ENCODE measurements at regions not wholly inside any gene's neighbourhood (a gene's known extent, or its start where the extent isn't known, plus 50 kb on each side); places are given as distances from the start of the nearest gene placed in this dataset.
"Not testable (repeated sequence)": the region's sequence is repeated elsewhere in the genome, so short reads cannot be mapped to it uniquely, and the experiment has no call there.

DNA sequence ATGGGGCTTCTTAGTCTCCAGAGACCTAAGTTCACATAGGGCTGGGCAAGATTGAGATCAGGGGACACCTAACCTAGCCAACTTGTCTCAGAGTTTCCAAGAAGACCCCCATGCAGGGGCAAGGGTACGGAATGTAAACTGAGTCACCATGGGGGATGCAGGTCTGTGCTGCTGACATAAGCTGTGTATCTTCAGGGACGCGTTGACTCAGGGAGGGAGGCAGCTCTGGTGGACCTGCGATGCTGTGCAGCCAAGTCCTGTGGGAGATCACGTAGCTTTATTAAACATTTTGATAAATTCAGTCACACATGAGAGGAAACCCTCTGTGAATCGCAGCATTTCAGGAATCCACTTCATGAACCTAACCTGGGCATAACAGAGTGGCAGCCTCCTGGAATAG lies 216.0 kb downstream of the ANKRD30B start:
- no peak overlapping the region for H3K4me3 Mint-ChIP-seq (ENCODE audit: unreplicated experiment)
- H3K4me1 Mint-ChIP-seq (ENCODE audit: unreplicated experiment): no peaks in the 10 kb centered on the region
- no peaks in the 10 kb centered on the region for H3K27me3 Mint-ChIP-seq (ENCODE audit: unreplicated experiment)
- TF ChIP-seq, protein P1, sequence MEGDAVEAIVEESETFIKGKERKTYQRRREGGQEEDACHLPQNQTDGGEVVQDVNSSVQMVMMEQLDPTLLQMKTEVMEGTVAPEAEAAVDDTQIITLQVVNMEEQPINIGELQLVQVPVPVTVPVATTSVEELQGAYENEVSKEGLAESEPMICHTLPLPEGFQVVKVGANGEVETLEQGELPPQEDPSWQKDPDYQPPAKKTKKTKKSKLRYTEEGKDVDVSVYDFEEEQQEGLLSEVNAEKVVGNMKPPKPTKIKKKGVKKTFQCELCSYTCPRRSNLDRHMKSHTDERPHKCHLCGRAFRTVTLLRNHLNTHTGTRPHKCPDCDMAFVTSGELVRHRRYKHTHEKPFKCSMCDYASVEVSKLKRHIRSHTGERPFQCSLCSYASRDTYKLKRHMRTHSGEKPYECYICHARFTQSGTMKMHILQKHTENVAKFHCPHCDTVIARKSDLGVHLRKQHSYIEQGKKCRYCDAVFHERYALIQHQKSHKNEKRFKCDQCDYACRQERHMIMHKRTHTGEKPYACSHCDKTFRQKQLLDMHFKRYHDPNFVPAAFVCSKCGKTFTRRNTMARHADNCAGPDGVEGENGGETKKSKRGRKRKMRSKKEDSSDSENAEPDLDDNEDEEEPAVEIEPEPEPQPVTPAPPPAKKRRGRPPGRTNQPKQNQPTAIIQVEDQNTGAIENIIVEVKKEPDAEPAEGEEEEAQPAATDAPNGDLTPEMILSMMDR (IDR thresholded peaks at IDR 0.05): no peak
- DNase-seq (ENCODE audit: extremely low spot score, unreplicated experiment): no peak
- H3K27ac Mint-ChIP-seq (ENCODE audit: unreplicated experiment): no peak overlapping the region
- no peaks in the 10 kb centered on the region for H3K36me3 Mint-ChIP-seq (ENCODE audit: unreplicated experiment)
- H3K9me3 Mint-ChIP-seq (ENCODE audit: unreplicated experiment): peaks cover 36% of the 10 kb centered on the region

DNA sequence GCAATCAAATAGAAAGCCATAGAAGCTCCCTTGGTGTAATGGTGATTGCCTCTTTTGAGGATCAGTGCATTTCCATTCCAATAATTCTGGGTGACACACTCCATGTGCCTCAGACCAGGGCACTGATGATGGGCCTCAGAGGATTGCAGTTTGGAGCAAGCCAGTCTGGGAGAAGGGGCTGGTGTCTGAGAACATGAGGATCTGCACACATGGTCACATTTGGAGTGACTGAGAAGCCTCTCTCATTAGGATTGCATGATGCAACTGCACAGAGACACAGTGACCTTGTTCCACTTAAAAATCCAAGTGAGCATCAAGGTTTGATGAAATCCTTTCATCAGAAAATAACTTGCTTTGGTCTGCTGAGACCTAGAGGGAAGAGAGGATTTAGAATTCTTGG lies 216.4 kb downstream of the ANKRD30B start:
- H3K27me3 Mint-ChIP-seq (ENCODE audit: unreplicated experiment): no peaks in the 10 kb centered on the region
- H3K27ac Mint-ChIP-seq (ENCODE audit: unreplicated experiment): no peak overlapping the region
- H3K4me1 Mint-ChIP-seq (ENCODE audit: unreplicated experiment): no peaks in the 10 kb centered on the region
- H3K9me3 Mint-ChIP-seq (ENCODE audit: unreplicated experiment): peaks cover 36% of the 10 kb centered on the region
- no peak for DNase-seq (ENCODE audit: extremely low spot score, unreplicated experiment)
- H3K36me3 Mint-ChIP-seq (ENCODE audit: unreplicated experiment): no peaks in the 10 kb centered on the region
- H3K4me3 Mint-ChIP-seq (ENCODE audit: unreplicated experiment): no peak overlapping the region
- TF ChIP-seq, protein P1 (IDR thresholded peaks at IDR 0.05): no peak

DNA sequence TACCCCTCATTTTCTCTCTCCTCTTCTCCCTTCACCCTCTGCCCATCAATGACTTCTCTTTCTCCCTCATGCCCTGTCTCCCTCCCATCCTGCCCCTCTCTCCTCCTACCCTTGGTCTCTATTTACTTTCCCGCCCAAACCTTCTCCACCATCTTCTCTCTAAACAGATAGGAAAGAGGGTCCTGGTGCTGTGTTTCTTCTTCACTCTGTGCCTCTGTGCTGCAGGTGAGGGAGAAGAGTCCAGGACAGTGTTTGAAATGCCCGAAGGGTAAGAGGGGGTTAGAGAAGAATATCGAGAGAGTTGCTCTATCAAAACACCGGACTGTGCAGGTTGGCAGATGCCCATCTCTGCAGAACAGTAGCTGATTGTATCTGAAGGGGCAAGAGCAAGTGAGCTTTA lies 217.0 kb downstream of the ANKRD30B start:
- not testable (repeated sequence) for H3K4me1 Mint-ChIP-seq (ENCODE audit: unreplicated experiment); H3K4me3 Mint-ChIP-seq (ENCODE audit: unreplicated experiment); H3K36me3 Mint-ChIP-seq (ENCODE audit: unreplicated experiment); H3K27ac Mint-ChIP-seq (ENCODE audit: unreplicated experiment); H3K27me3 Mint-ChIP-seq (ENCODE audit: unreplicated experiment); DNase-seq (ENCODE audit: extremely low spot score, unreplicated experiment)
- H3K9me3 Mint-ChIP-seq (ENCODE audit: unreplicated experiment): peaks cover 32% of the 10 kb centered on the region

DNA sequence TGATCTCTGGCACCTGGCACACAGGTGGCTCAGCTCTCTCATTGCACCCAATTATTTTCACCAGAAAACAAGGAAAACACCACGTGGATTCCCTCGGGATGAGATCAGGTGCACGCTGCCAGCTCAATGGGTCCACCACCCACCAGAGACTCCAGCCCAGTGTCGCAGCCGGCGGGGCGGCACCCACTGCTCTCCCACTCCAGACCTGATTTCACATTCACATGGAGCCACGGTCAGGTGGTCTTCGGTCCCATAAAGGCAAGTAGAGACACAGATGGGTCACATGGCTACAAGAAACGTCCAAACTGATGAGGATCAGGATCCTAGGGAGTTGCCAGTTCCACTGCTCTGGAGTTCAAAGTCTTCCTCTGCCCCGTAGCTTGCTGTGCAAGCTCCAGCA lies 217.6 kb downstream of the ANKRD30B start:
- no peak for DNase-seq (ENCODE audit: extremely low spot score, unreplicated experiment)
- H3K4me1 Mint-ChIP-seq (ENCODE audit: unreplicated experiment): no peaks in the 10 kb centered on the region
- TF ChIP-seq, protein P1 (IDR thresholded peaks at IDR 0.05): no peak
- H3K36me3 Mint-ChIP-seq (ENCODE audit: unreplicated experiment): no peaks in the 10 kb centered on the region
- H3K9me3 Mint-ChIP-seq (ENCODE audit: unreplicated experiment): peaks cover 26% of the 10 kb centered on the region
- H3K27me3 Mint-ChIP-seq (ENCODE audit: unreplicated experiment): no peaks in the 10 kb centered on the region
- no peak overlapping the region for H3K27ac Mint-ChIP-seq (ENCODE audit: unreplicated experiment)
- H3K4me3 Mint-ChIP-seq (ENCODE audit: unreplicated experiment): no peak overlapping the region

DNA sequence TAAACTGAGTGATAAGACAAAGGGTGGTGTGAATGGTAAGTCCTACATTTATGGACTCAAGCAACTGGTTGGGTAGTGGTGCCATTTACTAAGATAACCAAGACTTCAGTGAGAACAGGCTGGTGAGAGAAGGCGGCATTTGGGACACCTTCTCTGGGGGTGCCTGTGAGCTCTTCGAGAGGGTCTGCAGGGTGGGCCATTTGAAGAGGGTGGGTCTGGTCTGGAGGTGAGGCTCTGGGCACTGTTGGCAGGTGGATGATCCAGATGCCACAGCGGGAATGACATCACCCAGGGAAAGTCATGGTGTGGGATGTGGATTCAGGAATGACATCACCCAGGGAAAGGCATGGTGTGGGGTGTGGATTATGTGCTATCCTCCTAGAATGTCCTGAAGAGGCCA lies 219.3 kb downstream of the ANKRD30B start:
- not testable (repeated sequence) for H3K27me3 Mint-ChIP-seq (ENCODE audit: unreplicated experiment); H3K4me1 Mint-ChIP-seq (ENCODE audit: unreplicated experiment); H3K4me3 Mint-ChIP-seq (ENCODE audit: unreplicated experiment); DNase-seq (ENCODE audit: extremely low spot score, unreplicated experiment); H3K27ac Mint-ChIP-seq (ENCODE audit: unreplicated experiment); H3K36me3 Mint-ChIP-seq (ENCODE audit: unreplicated experiment)
- peaks cover 23% of the 10 kb centered on the region for H3K9me3 Mint-ChIP-seq (ENCODE audit: unreplicated experiment)

DNA sequence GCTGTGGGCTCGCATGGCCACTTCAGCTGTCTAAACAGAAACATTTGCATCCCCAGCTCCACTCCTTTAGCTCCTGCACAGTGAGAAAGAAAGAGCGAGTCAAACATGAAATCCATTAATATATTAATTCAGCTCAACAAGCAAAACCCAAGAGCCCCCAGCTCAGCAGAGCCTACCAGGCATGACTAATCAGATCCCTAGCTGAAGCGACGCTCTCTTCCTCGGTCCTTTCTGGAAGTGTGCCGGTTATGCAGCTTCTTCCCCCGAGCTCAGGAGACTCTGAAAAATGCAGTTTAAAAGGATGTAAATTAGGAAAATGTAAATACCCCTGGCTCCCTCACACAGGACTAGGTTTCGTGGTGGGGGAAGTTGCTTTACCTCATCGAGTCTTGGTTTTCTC lies 221.5 kb downstream of the ANKRD30B start:
- Mint-ChIP-seq H3K27me3 (ENCODE audit: unreplicated experiment) (no peaks in the 10 kb centered on the region), H3K4me3 (ENCODE audit: unreplicated experiment) (no peak overlapping the region), H3K27ac (ENCODE audit: unreplicated experiment) (no peak overlapping the region), H3K4me1 (ENCODE audit: unreplicated experiment) (no peaks in the 10 kb centered on the region), H3K36me3 (ENCODE audit: unreplicated experiment) (no peaks in the 10 kb centered on the region), H3K9me3 (ENCODE audit: unreplicated experiment) (peaks cover 22% of the 10 kb centered on the region)
- TF ChIP-seq, protein P1 (IDR thresholded peaks at IDR 0.05): no peak
- DNase-seq (ENCODE audit: extremely low spot score, unreplicated experiment): no peak
